Endothelial cell of umbilical vein (primary cell): ENCODE measurements at regions not wholly inside any gene's neighbourhood (a gene's known extent, or its start where the extent isn't known, plus 50 kb on each side); places are given as distances from the start of the nearest gene placed in this dataset.

Experiments used
- BruUV-seq: library from RNA; stranded (reverse); fragments of 400-500 nt; replicated peaks from 2 replicates; lab custom pipeline; 2021; lab: Mats Ljungman, UMichigan
- CTCF ChIA-PET: fragments of 300-600, 350-600 bp; sonication (Branson Sonifier 250); formaldehyde crosslinking; loops from one replicate; lab custom pipeline; 2021; ENCODE audit warnings: antibody characterized with exemption, inconsistent platforms; lab: Charles Lee
- POLR2A ChIA-PET: fragments of 300-600, 350-600 bp; sonication (Branson Sonifier 250); formaldehyde crosslinking; loops from one replicate; lab custom pipeline; 2021; ENCODE audit warnings: antibody characterized with exemption, inconsistent platforms; lab: Charles Lee
- DNase-seq: peaks from one replicate; pipeline ENCODE4 v3.0.0-alpha.2; 2011; ENCODE audit warnings: low read depth, low spot score
- FAIRE-seq: peaks from 2 replicates; lab custom pipeline; 2011; peaks lifted over from hg19 to GRCh38; lab: Jason Lieb, UNC
- H2AFZ ChIP-seq: 2 replicates; pipeline ENCODE4 v1.6.0; 2012; ENCODE audit warnings: low read depth, low read length, control low read depth, inconsistent platforms
- H3K27ac ChIP-seq: 2 replicates; pipeline ENCODE4 v1.5.1; 2011; ENCODE audit warnings: low read depth, mild to moderate bottlenecking, control low read depth, low read length, moderate library complexity; ENCODE audit not compliant: insufficient read depth
- H3K27me3 ChIP-seq, 2 experiments: 2 replicates each; pipeline versions ENCODE4 v1.6.0 to v1.6.1; 2011; ENCODE audit warnings: low read length in 2 of 2, mixed read lengths in 1 of 2; ENCODE audit not compliant: control insufficient read depth in 2 of 2, insufficient read depth in 2 of 2
- H3K36me3 ChIP-seq, 2 experiments: 2 replicates in 1 of 2; 3 replicates in 1 of 2; pipeline ENCODE4 v1.5.1; 2011; ENCODE audit warnings: low read length in 2 of 2, mild to moderate bottlenecking in 1 of 2, moderate library complexity in 1 of 2; ENCODE audit not compliant: control insufficient read depth in 2 of 2, insufficient read depth in 2 of 2; ENCODE audit errors: extremely low read depth in 1 of 2
- H3K4me1 ChIP-seq: 3 replicates; pipeline ENCODE4 v1.5.1; 2011; ENCODE audit warnings: mild to moderate bottlenecking, low read length; ENCODE audit not compliant: control insufficient read depth, insufficient read depth; ENCODE audit errors: extremely low read depth
- H3K4me2 ChIP-seq: 2 replicates; pipeline ENCODE4 v1.6.1; 2011; ENCODE audit warnings: low read length, control low read depth, mixed read lengths; ENCODE audit not compliant: insufficient read depth
- H3K4me3 ChIP-seq, 3 experiments: fragments of 200-600 bp in 1 of 3; sonication (generic), shearing (Covaris generic) in 1 of 3; replicated peaks in 1 of 3; 2 replicates each; pipeline ENCODE4 v1.5.1; 2011 to 2016; ENCODE audit warnings: control low read depth in 3 of 3, low read length in 3 of 3, mild to moderate bottlenecking in 2 of 3, inconsistent platforms in 1 of 3, low read depth in 1 of 3, moderate library complexity in 1 of 3; ENCODE audit not compliant: insufficient read depth in 1 of 3
- H3K79me2 ChIP-seq: 2 replicates; pipeline ENCODE4 v1.6.0; 2012; ENCODE audit warnings: low read length, inconsistent platforms; ENCODE audit not compliant: control insufficient read depth, insufficient read depth
- H3K9ac ChIP-seq: replicated peaks from 2 replicates; pipeline ENCODE3; 2011; ENCODE audit warnings: low read length, control low read depth; ENCODE audit not compliant: insufficient read depth; ENCODE audit errors: extremely low read depth
- H3K9me1 ChIP-seq: replicated peaks from 3 replicates; pipeline ENCODE4 v1.6.0; 2011; ENCODE audit warnings: mild to moderate bottlenecking, low read length; ENCODE audit not compliant: control insufficient read depth, insufficient read depth; ENCODE audit errors: extremely low read depth
- H3K9me3 ChIP-seq: replicated peaks from 2 replicates; pipeline ENCODE4 v1.5.1; 2012; ENCODE audit warnings: low read length, inconsistent platforms; ENCODE audit not compliant: control insufficient read depth, insufficient read depth
- H4K20me1 ChIP-seq: replicated peaks from 2 replicates; pipeline ENCODE3; 2011; ENCODE audit warnings: mild to moderate bottlenecking, low read length; ENCODE audit not compliant: control insufficient read depth, insufficient read depth; ENCODE audit errors: extremely low read depth
- CTCF ChIP-seq, 2 donors: IDR thresholded peaks; 1 replicate in 1 of 2; 2 replicates in 1 of 2; pipeline ENCODE4 v1.5.1; 2011; ENCODE audit warnings: low read length in 2 of 2, mild to moderate bottlenecking in 2 of 2, moderate library complexity in 2 of 2, control low read depth in 1 of 2, inconsistent platforms in 1 of 2, low read depth in 1 of 2; ENCODE audit not compliant: insufficient read depth in 1 of 2; ENCODE audit errors: extremely low read depth in 1 of 2
- EZH2 ChIP-seq: IDR thresholded peaks from 2 replicates; pipeline ENCODE4 v1.6.1; 2012; ENCODE audit warnings: borderline replicate concordance, low read depth, mild to moderate bottlenecking, moderate library complexity, low read length, inconsistent platforms; ENCODE audit not compliant: severe bottlenecking
- FOS ChIP-seq: IDR thresholded peaks from 2 replicates; pipeline ENCODE4 v1.6.1; 2011; ENCODE audit warnings: mild to moderate bottlenecking, low read length, moderate library complexity, borderline replicate concordance; ENCODE audit not compliant: insufficient read depth
- GATA2 ChIP-seq: IDR thresholded peaks from 2 replicates; pipeline ENCODE4 v1.7.0; 2011; ENCODE audit warnings: low read depth, mild to moderate bottlenecking, moderate library complexity, mixed read lengths, low read length; ENCODE audit not compliant: insufficient read length, insufficient read depth
- JUN ChIP-seq: IDR thresholded peaks from 2 replicates; pipeline ENCODE4 v1.6.1; 2011; ENCODE audit warnings: borderline replicate concordance, low read depth; ENCODE audit not compliant: insufficient read length, insufficient read depth
- MAX ChIP-seq: IDR thresholded peaks from 2 replicates; pipeline ENCODE4 v1.6.1; 2011; ENCODE audit not compliant: insufficient read depth, insufficient read length
- MYC ChIP-seq: IDR thresholded peaks from one replicate; pipeline ENCODE4 v1.6.1; 2011; ENCODE audit warnings: mild to moderate bottlenecking, low read depth, low read length
- POLR2A ChIP-seq: IDR thresholded peaks from 2 replicates; pipeline ENCODE4 v1.6.1; 2012; ENCODE audit warnings: low read depth, mild to moderate bottlenecking, control low read depth, low read length
- POLR2AphosphoS5 ChIP-seq: IDR thresholded peaks from 2 replicates; pipeline ENCODE4 v1.6.1; 2012; ENCODE audit warnings: low read depth, mild to moderate bottlenecking, control low read depth, low read length, moderate library complexity; ENCODE audit not compliant: insufficient read depth
- dilution Hi-C: fragments of 300-500 bp; cut with MboI; formaldehyde crosslinking; loops from one replicate; pipeline ENCODE4 v1.15.0; 2019; ENCODE audit warnings: low sequenced_read_pairs; ENCODE audit not compliant: extremely low pct_ligation_motif_present
- intact Hi-C: fragments of 100-400 bp; cut with micrococcal nuclease; formaldehyde crosslinking; loops from one replicate; pipeline ENCODE4 v1.10.0; 2022

- dilution Hi-C loops = no loop called here
- intact Hi-C loops = no loop called here
- BruUV-seq = no TSS peak
Observed at GRCh38 chr15:35934383-35935049, 388.6 kb upstream of the DPH6 start.

More at GRCh38 chr15:35934383-35935049, 388.6 kb upstream of the DPH6 start:
- H3K4me3 ChIP-seq = no peak overlapping the region
- H3K9me1 ChIP-seq = no peaks in the 10 kb centered on the region
- no peak overlapping the region for H3K4me2 ChIP-seq
- no peaks in the 10 kb centered on the region for H3K36me3 ChIP-seq
- TF ChIP-seq FOS = no peak
- TF ChIP-seq EZH2 = no peak
- no peak for TF ChIP-seq GATA2
- TF ChIP-seq POLR2AphosphoS5 = no peak
- TF ChIP-seq POLR2A = no peak
- TF ChIP-seq MAX = no peak
- no peak for TF ChIP-seq MYC
- no peak for TF ChIP-seq CTCF (IDR thresholded peaks at IDR 0.05; ENCODE audit: extremely low read depth in 1 of 2, insufficient read depth in 1 of 2, low read depth in 1 of 2, low read length in 2 of 2)
- no peak for TF ChIP-seq JUN
- H4K20me1 ChIP-seq = no peaks in the 10 kb centered on the region
- ChIA-PET CTCF (interaction anchor here (1.2 kb wide), 1 partner anchor 19 kb away, joined by 3 read pairs; no protein-coding TSS in a partner anchor), POLR2A (no interaction called here)
- H3K27ac ChIP-seq = no peak overlapping the region
- no peak for FAIRE-seq
- no peak overlapping the region for H3K9ac ChIP-seq
- no peaks in the 10 kb centered on the region for H3K4me1 ChIP-seq
- H3K9me3 ChIP-seq = no peaks in the 10 kb centered on the region
- DNase-seq = no peak
- no peak overlapping the region for H2AFZ ChIP-seq
- H3K27me3 ChIP-seq = no peaks in the 10 kb centered on the region
- no peaks in the 10 kb centered on the region for H3K79me2 ChIP-seq
